Large intestine (tissue), 3 donors: ENCODE measurements at regions not wholly inside any gene's neighbourhood (a gene's known extent, or its start where the extent isn't known, plus 50 kb on each side); places are given as distances from the start of the nearest gene placed in this dataset.
A peak's percentile ranks its signal among the peaks of the same experiment; 100 is the strongest.

Source experiments
- DNase-seq, 2 donors: peaks; one replicate each; pipeline versions ENCODE4 v3.0.0 to v3.0.0-alpha.2; 2013
- H3K27ac ChIP-seq: one replicate; pipeline ENCODE4 v1.5.1; 2013; ENCODE audit warnings: low read length
- H3K27me3 ChIP-seq: 2 replicates; pipeline ENCODE4 v1.6.1; 2013; ENCODE audit warnings: low read length; ENCODE audit not compliant: control insufficient read depth, insufficient read depth
- H3K36me3 ChIP-seq: 2 replicates; pipeline ENCODE4 v1.6.1; 2013; ENCODE audit warnings: low read length; ENCODE audit not compliant: control insufficient read depth, insufficient read depth
- H3K4me1 ChIP-seq: one replicate; pipeline ENCODE4 v1.6.1; 2013; ENCODE audit warnings: low read length; ENCODE audit not compliant: control insufficient read depth, insufficient read depth
- H3K4me3 ChIP-seq: one replicate; pipeline ENCODE4 v1.5.1; 2013; ENCODE audit warnings: low read length
- H3K9me3 ChIP-seq: one replicate; pipeline ENCODE4 v1.6.1; 2013; ENCODE audit warnings: mild to moderate bottlenecking, low read depth, low read length, moderate library complexity; ENCODE audit not compliant: control insufficient read depth
- WGBS: methylation state at CpG from one replicate; pipeline ENCODE4 v1.1.5; 2013; ENCODE audit warnings: low lambda C conversion rate; ENCODE audit not compliant: insufficient coverage; 5-methylcytosine and 5-hydroxymethylcytosine counted together

DNA sequence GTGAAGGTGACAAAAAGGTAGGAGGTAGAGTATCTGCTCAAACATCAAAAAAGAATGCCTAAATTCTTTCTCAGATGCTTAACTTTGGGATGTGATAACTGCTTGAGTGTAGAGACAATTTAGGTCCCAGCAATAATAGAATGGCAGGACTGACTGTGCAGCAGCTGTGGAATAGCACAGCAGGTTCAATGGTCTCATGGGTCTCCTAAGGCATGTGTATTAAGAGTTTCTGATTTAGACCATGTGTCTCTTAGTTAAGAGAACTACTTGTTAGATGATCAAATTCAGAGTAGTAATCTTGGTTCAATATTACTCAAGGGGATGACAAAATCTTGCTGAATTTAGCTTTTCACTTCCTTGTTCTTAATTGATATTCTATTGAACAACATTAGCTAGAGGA lies 72.0 kb downstream of the ALX1 start:
- Histone ChIP-seq H3K27me3 (no peaks in the 10 kb centered on the region), H3K36me3 (no peaks in the 10 kb centered on the region), H3K4me1 (no peaks in the 10 kb centered on the region), H3K4me3 (no peak overlapping the region), H3K27ac (no peak overlapping the region), H3K9me3 (no peaks in the 10 kb centered on the region)
- DNase-seq: no peak

DNA sequence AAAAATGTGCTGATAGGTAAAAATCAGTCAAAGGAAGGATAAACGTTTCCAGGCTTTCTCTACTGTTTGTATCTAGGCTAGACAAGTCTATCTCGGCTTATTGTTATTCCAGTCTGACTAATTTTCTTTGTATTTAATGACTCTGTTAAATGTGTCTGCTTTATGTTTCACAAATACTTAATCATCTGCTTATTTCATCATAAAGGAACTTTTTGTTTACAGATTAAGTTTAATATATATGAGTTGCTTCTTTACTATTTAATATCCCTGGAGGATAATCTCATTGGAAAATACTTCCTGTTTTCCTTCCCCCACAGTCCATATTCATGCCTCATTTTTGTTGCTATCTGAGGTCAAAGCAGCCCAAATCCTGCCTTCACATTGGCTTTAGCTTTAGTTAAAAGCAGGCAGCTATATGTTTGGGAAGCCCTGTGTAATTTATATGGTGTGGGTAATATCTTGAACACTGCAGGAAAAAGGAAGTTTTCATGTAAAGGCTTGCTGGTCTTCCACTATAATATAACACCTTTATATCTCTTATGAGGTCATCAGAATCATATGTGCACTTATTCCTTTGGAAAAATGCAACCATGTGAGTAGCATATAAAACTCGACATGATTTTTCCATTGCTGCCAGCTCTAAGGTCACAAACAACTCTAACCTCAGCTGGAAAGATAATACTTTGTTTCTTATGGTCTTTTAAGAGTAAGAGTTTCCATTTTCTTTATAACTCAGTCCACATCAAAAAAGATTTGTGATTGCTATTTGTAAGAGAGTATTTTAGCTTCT lies 76.8 kb downstream of the ALX1 start:
- Histone ChIP-seq H3K36me3 (no peaks in the 10 kb centered on the region), H3K4me3 (no peak overlapping the region), H3K27me3 (no peaks in the 10 kb centered on the region), H3K4me1 (no peaks in the 10 kb centered on the region), H3K27ac (no peak overlapping the region), H3K9me3 (no peaks in the 10 kb centered on the region)
- no peak for DNase-seq
- WGBS: 50% methylated on average over 1 of the region's 3 CpGs

DNA sequence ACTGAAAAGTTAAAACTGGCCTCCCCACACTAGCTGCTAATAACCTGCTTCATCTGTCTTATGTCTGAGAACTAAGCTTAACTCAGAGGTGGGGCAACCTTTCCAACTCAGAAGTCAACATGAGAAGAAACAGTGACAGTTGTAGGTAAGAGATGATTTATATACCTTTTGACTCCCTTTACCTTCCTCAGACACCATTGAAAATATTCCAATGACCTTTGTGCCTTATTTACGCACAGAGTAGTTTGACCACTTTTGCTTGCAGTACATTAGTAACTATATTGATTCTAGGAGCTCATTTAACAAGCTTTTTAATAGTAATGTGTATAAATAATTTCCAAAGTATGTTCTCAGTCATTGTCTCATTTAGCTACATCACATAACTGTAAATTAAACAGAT lies 77.6 kb downstream of the ALX1 start:
- no peak overlapping the region for H3K27ac ChIP-seq
- DNase-seq: peak in 1 of 2 donors; percentile 21
- no peaks in the 10 kb centered on the region for H3K9me3 ChIP-seq
- no peaks in the 10 kb centered on the region for H3K27me3 ChIP-seq
- no peaks in the 10 kb centered on the region for H3K36me3 ChIP-seq
- no peak overlapping the region for H3K4me3 ChIP-seq
- H3K4me1 ChIP-seq: no peaks in the 10 kb centered on the region
- 20% methylated on average over 1 of the region's 1 CpG for WGBS

DNA sequence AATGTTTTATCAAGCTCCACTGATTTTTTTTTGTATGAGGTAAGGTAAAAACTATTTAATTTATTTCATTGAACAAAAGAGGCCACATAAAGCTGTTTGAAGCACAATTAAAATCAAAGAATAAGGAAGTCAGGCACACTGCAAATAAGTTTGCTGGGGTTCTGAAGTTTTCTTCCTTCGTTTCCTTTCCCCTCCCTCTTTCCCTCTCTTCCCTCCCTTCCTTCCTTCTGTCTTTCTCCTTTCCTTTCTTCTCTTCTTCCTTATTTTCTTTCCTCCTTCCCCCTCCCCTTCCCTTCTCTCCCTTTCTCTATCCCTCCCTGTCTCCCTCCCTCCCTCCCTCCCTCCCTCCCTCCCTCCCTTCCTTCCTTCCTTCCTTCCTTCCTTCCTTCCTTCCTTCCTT lies 78.7 kb downstream of the ALX1 start:
- H3K27me3 ChIP-seq: no peaks in the 10 kb centered on the region
- H3K36me3 ChIP-seq: no peaks in the 10 kb centered on the region
- no peaks in the 10 kb centered on the region for H3K9me3 ChIP-seq
- no peak overlapping the region for H3K4me3 ChIP-seq
- no peak overlapping the region for H3K27ac ChIP-seq
- no peaks in the 10 kb centered on the region for H3K4me1 ChIP-seq
- WGBS: no CpG with 5 or more reads among the region's 1 CpG
- DNase-seq: no peak

DNA sequence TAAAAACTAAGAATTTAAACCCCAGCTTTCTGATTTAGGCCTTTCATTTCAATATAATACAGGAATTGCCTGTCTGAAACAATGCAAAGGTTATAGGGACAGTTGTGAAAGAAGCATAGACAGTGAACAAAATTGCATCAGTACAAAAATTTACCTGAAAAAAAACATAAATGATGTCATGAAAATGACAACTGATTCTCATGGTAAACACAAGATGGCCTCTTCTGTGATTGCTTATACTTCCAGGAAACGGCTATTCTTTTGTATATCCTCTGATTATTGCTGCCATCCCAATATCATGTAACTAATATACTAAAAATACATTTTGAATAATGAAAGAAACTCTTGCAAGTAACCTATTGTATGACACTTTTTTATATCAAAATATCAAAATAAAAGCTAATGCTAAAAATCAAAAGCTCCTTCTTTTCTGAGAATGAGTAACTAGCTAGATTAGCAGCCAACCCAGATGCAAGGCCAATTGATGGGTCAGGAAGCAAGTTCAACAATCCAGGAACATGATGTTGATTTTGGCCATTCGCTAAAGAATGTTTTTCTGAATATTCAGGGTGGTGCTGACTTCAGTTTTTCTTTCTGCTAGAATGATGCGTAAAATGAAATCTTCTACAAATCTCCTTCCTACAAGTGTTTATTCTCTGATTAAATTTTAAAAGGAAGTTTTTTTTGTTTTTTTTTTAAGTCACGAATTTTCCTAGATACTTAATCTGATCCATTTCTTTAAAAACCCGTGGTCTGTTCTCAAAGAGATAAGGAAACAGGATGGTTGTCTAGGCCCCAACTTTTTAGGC lies 83.6 kb downstream of the ALX1 start:
- H3K4me1 ChIP-seq: no peaks in the 10 kb centered on the region
- H3K27ac ChIP-seq: no peak overlapping the region
- H3K9me3 ChIP-seq: no peaks in the 10 kb centered on the region
- no peaks in the 10 kb centered on the region for H3K36me3 ChIP-seq
- no peaks in the 10 kb centered on the region for H3K27me3 ChIP-seq
- 60% methylated on average over 5 of the region's 5 CpGs for WGBS
- no peak overlapping the region for H3K4me3 ChIP-seq
- no peak for DNase-seq

DNA sequence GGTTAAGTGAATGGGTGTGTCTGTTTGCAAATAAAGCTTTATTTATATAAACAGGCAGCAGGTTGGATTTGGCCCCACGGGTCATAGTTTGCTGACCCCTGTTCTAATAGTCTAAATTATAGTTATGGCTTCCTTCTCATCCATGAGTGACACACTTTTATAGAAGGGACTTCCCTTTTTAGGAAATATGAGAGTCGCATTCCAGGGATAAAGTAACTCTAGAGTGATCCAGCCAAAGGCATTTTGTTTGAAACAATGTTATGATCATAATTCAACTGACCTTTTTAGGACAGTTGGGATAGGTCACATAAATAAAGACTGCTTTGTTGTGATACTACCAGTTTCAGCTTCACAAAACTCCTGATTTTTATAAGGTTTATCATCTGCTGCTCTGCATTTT lies 87.9 kb downstream of the ALX1 start:
- DNase-seq: no peak
- H3K27me3 ChIP-seq: no peaks in the 10 kb centered on the region
- H3K27ac ChIP-seq: no peak overlapping the region
- H3K36me3 ChIP-seq: no peaks in the 10 kb centered on the region
- no peaks in the 10 kb centered on the region for H3K4me1 ChIP-seq
- H3K9me3 ChIP-seq: no peaks in the 10 kb centered on the region
- no peak overlapping the region for H3K4me3 ChIP-seq
- no CpG with 5 or more reads among the region's 2 CpGs for WGBS

DNA sequence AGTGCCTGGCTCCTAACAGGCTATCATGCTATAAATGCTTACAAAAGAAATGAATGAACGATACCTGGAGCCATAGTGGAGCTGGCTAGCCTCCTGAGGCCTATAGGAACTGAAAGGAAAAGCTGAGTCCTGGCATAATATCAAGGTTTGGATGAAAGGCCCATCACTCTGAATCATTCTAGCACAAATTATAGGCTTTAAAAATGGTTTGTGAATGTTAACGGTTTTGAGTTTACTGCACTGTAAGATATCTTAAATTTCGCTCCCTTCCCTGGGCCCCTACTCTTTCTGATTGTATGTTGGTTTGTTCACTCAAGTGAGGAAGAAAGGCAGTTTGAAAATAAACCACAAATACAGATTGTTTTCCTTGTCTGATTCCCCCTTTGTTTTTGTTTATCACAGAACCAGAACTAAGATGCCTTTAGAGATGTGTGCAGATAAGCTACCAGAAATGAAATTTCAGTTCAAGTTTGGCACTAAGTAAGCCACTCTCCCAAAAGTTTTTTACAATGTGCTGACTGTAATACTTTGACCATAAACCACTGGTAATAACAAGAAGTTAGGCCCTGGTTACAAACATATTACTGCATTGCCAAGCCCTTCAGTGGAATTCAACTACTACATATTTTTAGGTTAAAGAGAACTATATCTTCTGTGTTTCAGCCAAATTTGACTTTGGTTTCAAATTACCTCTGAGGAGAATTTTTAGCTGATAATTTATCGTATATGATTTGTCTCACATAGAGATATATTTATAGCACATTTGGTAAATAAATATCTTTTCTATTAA lies 89.5 kb downstream of the ALX1 start:
- H3K9me3 ChIP-seq: no peaks in the 10 kb centered on the region
- 85% methylated on average over 2 of the region's 4 CpGs for WGBS
- H3K27ac ChIP-seq: no peak overlapping the region
- H3K27me3 ChIP-seq: no peaks in the 10 kb centered on the region
- no peak for DNase-seq
- no peaks in the 10 kb centered on the region for H3K36me3 ChIP-seq
- H3K4me3 ChIP-seq: no peak overlapping the region
- no peaks in the 10 kb centered on the region for H3K4me1 ChIP-seq

DNA sequence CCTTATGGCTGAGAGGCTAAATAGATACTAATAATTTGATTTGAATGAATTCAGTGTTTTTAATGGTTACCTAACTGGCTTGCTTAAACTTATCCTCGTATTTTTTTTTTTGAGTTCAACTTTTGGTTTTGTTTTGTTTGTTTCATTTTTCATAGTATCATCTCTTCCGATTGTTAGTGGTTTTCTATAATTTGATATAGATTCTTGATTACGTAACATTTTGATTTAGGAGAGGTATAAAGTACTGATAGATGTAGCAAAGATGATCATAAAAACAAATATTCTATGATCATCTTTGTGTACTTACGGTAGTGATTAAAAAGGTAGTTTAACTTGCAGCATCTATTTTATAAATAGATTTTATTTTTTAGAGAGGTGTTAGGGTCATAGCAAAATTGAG lies 93.0 kb downstream of the ALX1 start:
- 98% methylated on average over 4 of the region's 4 CpGs for WGBS
- Histone ChIP-seq H3K4me1 (no peaks in the 10 kb centered on the region), H3K36me3 (no peaks in the 10 kb centered on the region), H3K4me3 (no peak overlapping the region), H3K27me3 (no peaks in the 10 kb centered on the region), H3K27ac (no peak overlapping the region), H3K9me3 (no peaks in the 10 kb centered on the region)
- no peak for DNase-seq

DNA sequence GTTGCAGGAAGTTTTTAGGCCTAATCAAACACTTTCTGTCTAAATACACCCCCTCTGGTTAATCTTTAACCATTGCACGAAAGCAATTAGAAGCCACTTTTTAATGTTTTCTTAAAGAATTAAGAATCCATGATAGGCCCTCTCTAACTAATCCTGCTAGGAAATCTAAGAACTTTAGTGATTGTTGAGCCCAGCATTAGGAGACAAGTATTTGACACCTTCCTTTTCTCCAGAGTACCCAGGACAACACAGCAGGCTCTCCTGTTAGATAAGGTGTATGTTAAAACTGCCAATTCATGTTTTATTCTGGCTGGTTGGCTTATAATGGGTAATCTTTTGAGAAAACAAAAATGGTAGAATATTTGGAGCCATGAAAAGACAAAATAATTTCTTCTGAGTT lies 95.0 kb downstream of the ALX1 start:
- no peaks in the 10 kb centered on the region for H3K36me3 ChIP-seq
- H3K27ac ChIP-seq: no peak overlapping the region
- no peak overlapping the region for H3K4me3 ChIP-seq
- H3K9me3 ChIP-seq: no peaks in the 10 kb centered on the region
- H3K4me1 ChIP-seq: no peaks in the 10 kb centered on the region
- DNase-seq: no peak
- WGBS: 14% methylated on average over 1 of the region's 1 CpG
- H3K27me3 ChIP-seq: no peaks in the 10 kb centered on the region

DNA sequence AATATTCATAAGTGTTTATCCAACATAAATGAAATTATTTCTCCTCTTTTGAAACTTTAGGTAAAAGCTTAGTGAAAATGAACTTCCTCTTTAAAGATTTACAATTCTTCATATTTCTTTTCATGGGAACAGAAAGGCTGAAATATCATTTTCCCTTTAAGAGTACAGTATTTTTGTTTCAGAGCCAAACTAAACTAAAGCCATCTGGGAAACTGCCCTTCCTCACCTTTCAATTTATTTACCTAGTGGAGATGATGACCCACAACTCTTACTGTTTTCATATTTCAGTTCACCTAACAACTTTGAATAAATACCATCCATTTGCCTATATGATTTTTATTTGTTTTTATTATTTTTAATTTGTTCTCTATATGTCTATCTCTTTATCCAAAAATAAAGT lies 105.4 kb downstream of the ALX1 start:
- no peak for DNase-seq
- no peaks in the 10 kb centered on the region for H3K4me1 ChIP-seq

More for the DNA sequence above, 105.4 kb downstream of the ALX1 start:
- H3K36me3 ChIP-seq: no peaks in the 10 kb centered on the region
- no peaks in the 10 kb centered on the region for H3K9me3 ChIP-seq
- H3K4me3 ChIP-seq: no peak overlapping the region
- no peak overlapping the region for H3K27ac ChIP-seq
- no peaks in the 10 kb centered on the region for H3K27me3 ChIP-seq
